ENCODE measurements at regions not wholly inside any gene's neighbourhood (a gene's known extent, or its start where the extent isn't known, plus 50 kb on each side); places are given as distances from the start of the nearest gene placed in this dataset.

GRCh38 chr14:29054119-29054518 is 287.5 kb downstream of the FOXG1 start:
- POLR2A ChIA-PET = no interaction called here
- FAIRE-seq = no peak
- ATAC-seq = no peak
- Histone ChIP-seq H3K4me1 (no peaks in the 10 kb centered on the region), H3K4me3 (no peak overlapping the region), H3K4me2 (no peak overlapping the region), H3K27ac (no peak overlapping the region), H3K9me3 (no peaks in the 10 kb centered on the region; the same call in 2 of the 3 replicates)
- 7% methylated on average over 2 of the region's 2 CpGs for WGBS (ENCODE audit: missing lambda C conversion rate)
- no peak for DNase-seq (ENCODE audit: low read depth in 1 of 2, low spot score in 1 of 2)
- TF ChIP-seq SMC3 (IDR thresholded peaks at IDR 0.05) (no peak), MAX (IDR thresholded peaks at IDR 0.05) (no peak), ZFP36 (IDR thresholded peaks at IDR 0.05; ENCODE audit: borderline replicate concordance, partially characterized antibody) (no peak), HOXB5 (CRISPR knock-in tag; IDR thresholded peaks at IDR 0.05) (no peak), EP300 (IDR thresholded peaks at IDR 0.05) (no peak), HDAC2 (IDR thresholded peaks at IDR 0.05) (no peak), MAFK (IDR thresholded peaks at IDR 0.05; ENCODE audit: partially characterized antibody) (no peak), NFE2L2 (conservative IDR thresholded peaks at IDR 0.05; ENCODE audit: low read length) (no peak)
- CTCF ChIA-PET = interaction anchor here (1.5 kb wide), 1 partner anchor 17 kb away, joined by 3 read pairs; no protein-coding TSS in a partner anchor

GRCh38 chr14:29056041-29056566 is 289.5 kb downstream of the FOXG1 start:
- POLR2A ChIA-PET = no interaction called here
- CTCF ChIA-PET = no interaction called here
- Histone ChIP-seq H3K27ac (no peak overlapping the region), H3K4me1 (no peaks in the 10 kb centered on the region), H3K9me3 (no peaks in the 10 kb centered on the region), H3K4me3 (no peak overlapping the region), H3K4me2 (no peak overlapping the region)
- ATAC-seq (no peak), DNase-seq (ENCODE audit: low read depth in 1 of 2, low spot score in 1 of 2) (no peak), FAIRE-seq (no peak)
- no peak for TF ChIP-seq KDM5A (IDR thresholded peaks at IDR 0.05)
- TF ChIP-seq CBX2 (IDR thresholded peaks at IDR 0.05; ENCODE audit: borderline replicate concordance, low read depth) = no peak
- peak; percentile 77 for TF ChIP-seq MAFK (IDR thresholded peaks at IDR 0.05; ENCODE audit: partially characterized antibody)
- WGBS (ENCODE audit: missing lambda C conversion rate) = 4% methylated on average over 6 of the region's 6 CpGs

- no peak for DNase-seq (ENCODE audit: low read depth in 1 of 2, low spot score in 1 of 2)
- Histone ChIP-seq H3K4me2 (no peak overlapping the region), H3K4me3 (no peak overlapping the region), H3K9me3 (no peaks in the 10 kb centered on the region), H3K4me1 (no peaks in the 10 kb centered on the region), H3K27ac (no peak overlapping the region)
- ATAC-seq = no peak
- TF ChIP-seq EHF (CRISPR knock-in tag; IDR thresholded peaks at IDR 0.05) = no peak
- TF ChIP-seq MAX (IDR thresholded peaks at IDR 0.05) = no peak
- no peak for TF ChIP-seq ZFP36 (IDR thresholded peaks at IDR 0.05; ENCODE audit: borderline replicate concordance, partially characterized antibody)
- no peak for TF ChIP-seq SREBF2 (IDR thresholded peaks at IDR 0.05)
- TF ChIP-seq ZC3H11A (IDR thresholded peaks at IDR 0.05) = no peak
- TF ChIP-seq RCOR1 (IDR thresholded peaks at IDR 0.05; ENCODE audit: low read depth, low read length) = no peak
- no peak for TF ChIP-seq PBX3 (IDR thresholded peaks at IDR 0.05)
- TF ChIP-seq PHF8 (IDR thresholded peaks at IDR 0.05; ENCODE audit: borderline replicate concordance, low read depth) = no peak
- TF ChIP-seq NR3C1 (IDR thresholded peaks at IDR 0.05) = no peak
- TF ChIP-seq E2F6 (IDR thresholded peaks at IDR 0.05; ENCODE audit: borderline replicate concordance, low read depth) = no peak
- FAIRE-seq = no peak
- WGBS (ENCODE audit: missing lambda C conversion rate) = 13% methylated on average over 2 of the region's 2 CpGs
- ChIA-PET CTCF (interaction anchor here (1.3 kb wide), 1 partner anchor 29 kb away, joined by 3 read pairs; no protein-coding TSS in a partner anchor), POLR2A (no interaction called here)
Observed at GRCh38 chr14:29061702-29062101, 295.1 kb downstream of the FOXG1 start.

- CTCF ChIA-PET = interaction anchor here (1.3 kb wide), 1 partner anchor 30 kb away, joined by 3 read pairs; no protein-coding TSS in a partner anchor
- Histone ChIP-seq H3K4me2 (no peak overlapping the region), H3K4me3 (no peak overlapping the region), H3K9me3 (no peaks in the 10 kb centered on the region), H3K4me1 (no peaks in the 10 kb centered on the region), H3K27ac (no peak overlapping the region)
- FAIRE-seq = no peak
- no peak for DNase-seq (ENCODE audit: low read depth in 1 of 2, low spot score in 1 of 2)
- 21% methylated on average over 6 of the region's 6 CpGs for WGBS (ENCODE audit: missing lambda C conversion rate)
- POLR2A ChIA-PET = no interaction called here
- TF ChIP-seq HDAC2 (IDR thresholded peaks at IDR 0.05) (no peak), EP300 (IDR thresholded peaks at IDR 0.05) (no peak), CBX2 (IDR thresholded peaks at IDR 0.05; ENCODE audit: borderline replicate concordance, low read depth) (no peak)
- ATAC-seq = no peak
Observed at GRCh38 chr14:29062466-29062865, 295.9 kb downstream of the FOXG1 start.

Measured in A549 (cell line).